Keratinocyte (primary cell): ENCODE measurements at regions not wholly inside any gene's neighbourhood (a gene's known extent, or its start where the extent isn't known, plus 50 kb on each side); places are given as distances from the start of the nearest gene placed in this dataset.

Source experiments
- DNase-seq: peaks from one replicate; pipeline ENCODE4 v3.0.0-alpha.2; 2011; ENCODE audit warnings: low read depth, missing footprints, low spot score
- FAIRE-seq: peaks from 2 replicates; lab custom pipeline; 2011; peaks lifted over from hg19 to GRCh38; lab: Jason Lieb, UNC
- H2AFZ ChIP-seq: 2 replicates; pipeline ENCODE4 v1.6.0; 2012; ENCODE audit warnings: low read length, control low read depth, inconsistent platforms; ENCODE audit not compliant: control insufficient read depth
- H3K27ac ChIP-seq: 2 replicates; pipeline ENCODE4 v1.5.1; 2011; ENCODE audit warnings: low read length; ENCODE audit not compliant: control insufficient read depth, insufficient read depth
- H3K27me3 ChIP-seq: 3 replicates; pipeline ENCODE4 v1.6.0; 2011; ENCODE audit warnings: low read length; ENCODE audit not compliant: control insufficient read depth, insufficient read depth; ENCODE audit errors: extremely low read depth
- H3K36me3 ChIP-seq, 2 experiments: 2 replicates in 1 of 2; 3 replicates in 1 of 2; pipeline ENCODE4 v1.5.1; 2011; ENCODE audit warnings: low read length in 2 of 2, mild to moderate bottlenecking in 1 of 2; ENCODE audit not compliant: control insufficient read depth in 2 of 2, insufficient read depth in 2 of 2; ENCODE audit errors: extremely low read depth in 1 of 2
- H3K4me1 ChIP-seq: 3 replicates; pipeline ENCODE4 v1.5.1; 2011; ENCODE audit warnings: low read length; ENCODE audit not compliant: control insufficient read depth, insufficient read depth; ENCODE audit errors: extremely low read depth
- H3K4me2 ChIP-seq: 3 replicates; pipeline ENCODE4 v1.6.0; 2011; ENCODE audit warnings: low read depth, low read length; ENCODE audit not compliant: control insufficient read depth, insufficient read depth; ENCODE audit errors: extremely low read depth
- H3K4me3 ChIP-seq, 3 experiments: fragments of 200-600 bp in 1 of 3; sonication (generic) in 1 of 3; 2 replicates in 2 of 3; 3 replicates in 1 of 3; pipeline ENCODE4 v1.5.1; 2011 to 2016; ENCODE audit warnings: low read length in 3 of 3, mild to moderate bottlenecking in 3 of 3, control low read depth in 2 of 3, inconsistent platforms in 1 of 3, low read depth in 1 of 3, mixed read lengths in 1 of 3, mixed run types in 1 of 3, moderate library complexity in 1 of 3; ENCODE audit not compliant: control insufficient read depth in 2 of 3, insufficient read depth in 2 of 3; ENCODE audit errors: extremely low read depth in 1 of 3
- H3K79me2 ChIP-seq: 2 replicates; pipeline ENCODE4 v1.6.0; 2012; ENCODE audit warnings: low read length; ENCODE audit not compliant: control insufficient read depth, insufficient read depth
- H3K9ac ChIP-seq: 3 replicates; pipeline ENCODE4 v1.6.0; 2011; ENCODE audit warnings: low read length; ENCODE audit not compliant: control insufficient read depth, insufficient read depth; ENCODE audit errors: extremely low read depth
- H3K9me1 ChIP-seq: 3 replicates; pipeline ENCODE4 v1.6.0; 2011; ENCODE audit warnings: low read length; ENCODE audit not compliant: control insufficient read depth, insufficient read depth; ENCODE audit errors: extremely low read depth
- H3K9me3 ChIP-seq: 2 replicates; pipeline ENCODE4 v1.5.1; 2012; ENCODE audit warnings: low read depth, low read length; ENCODE audit not compliant: control insufficient read depth
- H4K20me1 ChIP-seq: 3 replicates; pipeline ENCODE4 v1.6.0; 2011; ENCODE audit warnings: low read length; ENCODE audit not compliant: control insufficient read depth, insufficient read depth; ENCODE audit errors: extremely low read depth
- CTCF ChIP-seq, 3 experiments: IDR thresholded peaks in 1 of 3; conservative IDR thresholded peaks in 1 of 3; optimal IDR thresholded peaks in 1 of 3; 2 replicates in 2 of 3; 3 replicates in 1 of 3; pipeline versions ENCODE3 to v1.5.1; 2011; ENCODE audit warnings: low read length in 3 of 3, mild to moderate bottlenecking in 3 of 3, moderate library complexity in 2 of 3, control low read depth in 1 of 3, inconsistent platforms in 1 of 3; ENCODE audit not compliant: insufficient read depth in 2 of 3; ENCODE audit errors: extremely low read depth in 1 of 3
- EZH2 ChIP-seq: IDR thresholded peaks from one replicate; pipeline ENCODE4 v1.6.1; 2012; ENCODE audit warnings: inconsistent platforms, mild to moderate bottlenecking, low read length, moderate library complexity
- dilution Hi-C: fragments of 300-500 bp; cut with MboI; formaldehyde crosslinking; loops from one replicate; pipeline ENCODE4 v1.7.0; 2020; ENCODE audit warnings: low sequenced_read_pairs; ENCODE audit not compliant: extremely low pct_ligation_motif_present

DNA sequence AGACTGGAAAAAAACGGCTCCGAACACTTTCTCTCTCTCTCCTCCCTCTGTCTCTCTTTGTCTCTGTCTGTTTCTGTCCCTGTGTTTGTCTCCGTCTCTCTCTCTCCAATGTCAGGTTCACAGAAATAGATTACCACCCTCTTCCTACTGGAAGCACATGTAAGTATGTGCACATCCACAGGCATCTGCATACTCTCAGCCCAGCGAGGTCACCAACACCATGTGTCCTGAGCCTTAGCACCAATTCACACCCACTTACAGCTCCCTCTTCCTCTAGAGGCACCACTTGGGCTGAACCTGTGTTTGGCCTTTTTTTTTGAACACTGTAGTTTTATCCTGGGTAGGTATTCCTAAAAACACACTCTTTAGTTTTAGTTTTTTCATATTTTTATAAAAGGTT, 130.5 kb downstream of the ETS2 start:
- H3K27me3 ChIP-seq = no peaks in the 10 kb centered on the region
- TF ChIP-seq CTCF (optimal IDR thresholded peaks at IDR 0.05 in 1 of 3, IDR thresholded peaks at IDR 0.05 in 1 of 3, conservative IDR thresholded peaks at IDR 0.05 in 1 of 3; ENCODE audit: extremely low read depth in 1 of 3, insufficient read depth in 2 of 3, low read length in 3 of 3) = no peak
- no peak for TF ChIP-seq EZH2
- H4K20me1 ChIP-seq = no peaks in the 10 kb centered on the region
- DNase-seq (no peak), FAIRE-seq (no peak)
- no peak overlapping the region for H3K4me3 ChIP-seq
- no peak overlapping the region for H3K27ac ChIP-seq
- no peak overlapping the region for H2AFZ ChIP-seq
- H3K4me1 ChIP-seq = no peaks in the 10 kb centered on the region
- H3K36me3 ChIP-seq = no peaks in the 10 kb centered on the region
- dilution Hi-C loops = no loop called here
- no peaks in the 10 kb centered on the region for H3K9me3 ChIP-seq
- no peak overlapping the region for H3K9ac ChIP-seq
- H3K4me2 ChIP-seq = no peak overlapping the region
- no peaks in the 10 kb centered on the region for H3K79me2 ChIP-seq
- H3K9me1 ChIP-seq = no peaks in the 10 kb centered on the region

- dilution Hi-C loops = no loop called here
Measured at GRCh38 chr21:38933731-38934130, 128.0 kb downstream of the ETS2 start.

More at GRCh38 chr21:38933731-38934130, 128.0 kb downstream of the ETS2 start:
- no peak overlapping the region for H3K4me2 ChIP-seq
- H3K9me3 ChIP-seq = no peaks in the 10 kb centered on the region
- no peak overlapping the region for H3K9ac ChIP-seq
- FAIRE-seq (no peak), DNase-seq (no peak)
- H3K9me1 ChIP-seq = no peaks in the 10 kb centered on the region
- H2AFZ ChIP-seq = no peak overlapping the region
- H3K4me3 ChIP-seq = no peak overlapping the region
- no peaks in the 10 kb centered on the region for H3K79me2 ChIP-seq
- H3K36me3 ChIP-seq = no peaks in the 10 kb centered on the region
- H3K4me1 ChIP-seq = no peaks in the 10 kb centered on the region
- H3K27me3 ChIP-seq = no peaks in the 10 kb centered on the region
- no peaks in the 10 kb centered on the region for H4K20me1 ChIP-seq
- no peak overlapping the region for H3K27ac ChIP-seq
- TF ChIP-seq CTCF (optimal IDR thresholded peaks at IDR 0.05 in 1 of 3, IDR thresholded peaks at IDR 0.05 in 1 of 3, conservative IDR thresholded peaks at IDR 0.05 in 1 of 3; ENCODE audit: extremely low read depth in 1 of 3, insufficient read depth in 2 of 3, low read length in 3 of 3) (no peak), EZH2 (no peak)
